Aorta (tissue), 5 donors: ENCODE measurements at regions not wholly inside any gene's neighbourhood (a gene's known extent, or its start where the extent isn't known, plus 50 kb on each side); places are given as distances from the start of the nearest gene placed in this dataset.

Experiments
- ATAC-seq: fragments of 200-7000 bp; cut with Tn5 transposase; one replicate; pipeline ENCODE4 v1.9.1; 2022; ENCODE audit warnings: moderate library complexity; ENCODE audit not compliant: low FRiP score
- DNase-seq, 2 donors: peaks; one replicate each; pipeline ENCODE4 v3.0.0-alpha.2; 2020
- H3K27ac ChIP-seq, 2 donors: one replicate each; pipeline ENCODE4 v1.5.1; 2013; ENCODE audit warnings: low read length in 2 of 2, mild to moderate bottlenecking in 2 of 2, moderate library complexity in 2 of 2, control low read depth in 1 of 2, inconsistent platforms in 1 of 2, low read depth in 1 of 2
- H3K27me3 ChIP-seq, 2 donors: one replicate each; pipeline ENCODE4 v1.6.1; 2013; ENCODE audit warnings: control low read depth in 1 of 2, low read length in 1 of 2, mild to moderate bottlenecking in 1 of 2, moderate library complexity in 1 of 2; ENCODE audit not compliant: insufficient read depth in 2 of 2, control insufficient read depth in 1 of 2
- H3K36me3 ChIP-seq, 2 donors: one replicate each; pipeline ENCODE4 v1.6.1; 2013; ENCODE audit warnings: control low read depth in 1 of 2, low read length in 1 of 2, mild to moderate bottlenecking in 1 of 2; ENCODE audit not compliant: insufficient read depth in 2 of 2, control insufficient read depth in 1 of 2
- H3K4me1 ChIP-seq, 2 donors: one replicate each; pipeline ENCODE4 v1.6.1; 2013; ENCODE audit warnings: low read length in 2 of 2, control low read depth in 1 of 2, mild to moderate bottlenecking in 1 of 2, moderate library complexity in 1 of 2; ENCODE audit not compliant: insufficient read depth in 2 of 2, control insufficient read depth in 1 of 2
- H3K4me3 ChIP-seq, 2 donors: one replicate each; pipeline ENCODE4 v1.5.1; 2013; ENCODE audit warnings: low read length in 2 of 2, control low read depth in 1 of 2, mild to moderate bottlenecking in 1 of 2
- H3K9me3 ChIP-seq: one replicate; pipeline ENCODE4 v1.6.1; 2013; ENCODE audit warnings: mild to moderate bottlenecking, low read length; ENCODE audit not compliant: control insufficient read depth
- WGBS, 2 donors: extraction: QIAGEN DNeasy Blood & Tissue Kit; methylation state at CpG; one replicate each; pipeline ENCODE4 v1.1.7; 2013; 5-methylcytosine and 5-hydroxymethylcytosine counted together
- intact Hi-C, 2 donors: fragments of 100-400 bp; cut with DNase I; formaldehyde crosslinking; loops; one replicate each; pipeline versions ENCODE4 v1.14.2 to v1.15.0; 2022
- donor health status: healthy with polysubstance abuse.
- donor health status: Bipolar disorder and iron deficiency.
- donor health status: DM: no; HTN: no; CAD: no.
- donor health status: DM: no; HTN: no; CAD: no.
- donor health status: DM: yes; HTN: yes; CAD: no.

DNA sequence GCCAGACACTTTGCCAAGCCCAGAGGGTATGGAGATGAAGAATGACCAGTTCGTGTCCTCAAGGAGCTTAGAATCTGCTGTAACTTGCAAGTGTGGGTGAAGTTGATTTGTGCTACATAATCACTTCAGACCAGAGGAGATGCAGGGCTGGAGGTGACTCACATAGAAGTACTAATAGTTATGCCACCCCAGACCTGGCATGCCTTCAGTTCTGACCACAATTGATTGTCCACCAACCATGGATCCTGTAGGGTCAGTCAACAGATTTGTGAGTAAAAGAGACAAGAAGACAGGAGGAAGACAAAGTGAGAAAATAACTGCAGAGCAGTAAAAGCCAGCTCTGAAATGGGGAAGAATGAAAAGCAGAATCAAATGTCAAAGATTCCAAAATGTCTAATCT lies 51.2 kb upstream of the BMPER start:
- no peaks in the 10 kb centered on the region for H3K4me1 ChIP-seq
- intact Hi-C loops = no loop called here
- H3K9me3 ChIP-seq = no peaks in the 10 kb centered on the region
- no peaks in the 10 kb centered on the region for H3K27me3 ChIP-seq
- H3K36me3 ChIP-seq = no peaks in the 10 kb centered on the region
- no peak for DNase-seq
- no peak overlapping the region for H3K27ac ChIP-seq
- WGBS, 2 donors = 94 to 100% methylated on average over 1 of the region's 1 CpG
- no peak for ATAC-seq
- no peak overlapping the region for H3K4me3 ChIP-seq

DNA sequence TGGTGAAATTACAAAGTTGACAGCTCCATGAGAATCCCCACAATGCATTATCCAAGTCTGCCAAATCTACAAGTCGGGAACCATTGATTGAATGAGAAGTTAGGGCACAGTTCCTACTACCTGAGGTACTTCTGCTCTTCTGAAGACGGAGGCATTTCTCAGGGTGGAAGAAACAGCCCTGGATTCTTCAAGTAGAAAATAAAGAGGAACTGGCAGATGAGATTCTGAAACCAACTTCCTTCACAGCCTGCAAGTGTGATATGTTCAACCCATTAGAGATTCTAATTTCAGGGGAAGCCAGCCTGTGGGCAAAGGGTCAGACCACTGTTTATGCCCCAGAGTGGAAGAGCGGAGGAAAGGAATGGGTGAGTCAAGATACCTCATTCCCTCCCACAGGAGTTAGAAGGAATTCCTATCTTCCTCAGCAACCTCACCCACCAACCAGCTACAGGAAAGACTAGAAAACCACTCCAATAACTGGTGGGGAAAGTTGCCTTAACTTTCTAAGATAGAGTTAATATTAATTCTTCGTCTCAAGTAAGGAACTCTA lies 50.5 kb upstream of the BMPER start:
- H3K9me3 ChIP-seq = no peaks in the 10 kb centered on the region
- DNase-seq (no peak), ATAC-seq (no peak)
- 92 to 93% methylated on average over 4 of the region's 4 CpGs for WGBS, 2 donors
- H3K4me1 ChIP-seq = no peaks in the 10 kb centered on the region
- intact Hi-C loops = no loop called here
- H3K27ac ChIP-seq = no peak overlapping the region
- H3K36me3 ChIP-seq = no peaks in the 10 kb centered on the region
- no peaks in the 10 kb centered on the region for H3K27me3 ChIP-seq
- no peak overlapping the region for H3K4me3 ChIP-seq
